Hepatic stellate cell (primary cell): ENCODE measurements at regions not wholly inside any gene's neighbourhood (a gene's known extent, or its start where the extent isn't known, plus 50 kb on each side); places are given as distances from the start of the nearest gene placed in this dataset.
A peak's percentile ranks its signal among the peaks of the same experiment; 100 is the strongest.

Experiments used
- DNase-seq: peaks from one replicate; pipeline ENCODE4 v3.0.0; 2011; ENCODE audit warnings: low spot score

DNA sequence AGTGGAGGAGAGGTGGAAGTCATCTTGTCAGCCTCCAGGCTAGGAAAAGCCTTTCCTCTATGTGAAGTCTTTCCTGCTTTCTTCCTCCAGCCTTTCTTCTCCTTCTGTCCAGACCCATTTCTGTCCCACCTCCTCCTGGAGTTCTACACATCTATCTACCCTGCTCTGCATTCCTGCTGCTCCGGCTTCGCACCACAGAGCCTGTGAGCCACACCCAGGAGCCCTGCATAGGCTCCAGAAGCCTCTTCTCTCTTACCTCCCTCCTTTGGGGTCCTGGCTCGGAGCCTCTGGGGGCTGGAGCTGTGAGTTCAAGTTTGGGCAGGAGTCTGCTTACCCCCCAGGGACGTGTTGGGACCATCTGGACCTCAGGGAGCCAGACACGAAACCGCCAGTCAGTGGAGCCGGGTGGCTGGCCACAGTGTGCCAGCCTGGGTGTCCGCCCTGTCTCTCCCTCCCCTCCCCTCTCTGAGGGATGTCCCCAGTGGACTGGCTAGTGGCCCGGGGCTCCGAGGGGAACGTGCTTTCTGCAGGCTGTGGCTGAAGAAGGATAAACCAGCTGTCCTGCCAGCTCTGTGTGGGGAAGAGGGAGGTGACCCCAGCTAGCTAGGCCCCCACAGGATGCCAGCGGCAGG is 99.2 kb downstream of the VEGFA start:
- DNase-seq, result no peak

DNA sequence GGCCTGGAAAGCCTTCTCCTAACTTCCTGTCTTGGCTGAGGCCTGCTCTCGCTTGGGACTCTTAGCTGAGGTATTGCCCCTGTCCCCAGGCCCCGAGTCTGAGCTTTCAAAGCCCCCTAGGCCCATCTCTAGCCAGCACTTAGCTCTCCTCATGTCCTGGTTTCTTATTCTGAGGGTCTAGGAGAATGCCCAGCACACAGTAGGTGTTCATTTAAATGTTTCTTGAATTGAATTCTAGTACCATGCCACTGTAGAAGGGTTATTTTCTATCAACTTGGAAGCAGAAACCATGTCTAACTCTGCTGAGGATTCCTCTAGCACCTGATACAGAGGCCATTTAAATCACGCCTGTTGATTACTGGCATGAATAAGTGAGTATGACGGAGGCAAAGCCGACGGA is 98.5 kb downstream of the VEGFA start:
- DNase-seq, result no peak

DNA sequence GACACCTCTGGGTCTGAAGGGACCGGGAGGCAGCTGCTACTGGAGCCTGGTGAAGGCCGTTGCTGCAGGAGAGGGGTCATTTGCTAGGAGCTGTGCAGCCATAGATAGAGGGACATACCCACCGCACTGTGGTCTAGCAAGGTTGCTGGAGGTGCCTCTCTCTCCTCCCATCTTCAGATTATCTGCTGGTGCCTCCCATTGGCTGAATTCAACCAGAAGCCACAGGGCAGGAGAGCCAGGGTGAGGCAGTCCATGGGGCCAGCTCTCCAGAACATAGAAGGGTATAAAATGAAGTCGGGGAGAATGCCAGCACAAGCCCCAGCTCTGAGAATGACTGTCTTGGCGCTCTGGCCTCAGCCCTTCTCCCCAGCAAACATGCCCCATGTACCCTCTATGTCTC is 98.0 kb downstream of the VEGFA start:
- no peak for DNase-seq

GRCh38 chr6:43867246-43867645 is 97.2 kb downstream of the VEGFA start:
- DNase-seq, result no peak

DNA sequence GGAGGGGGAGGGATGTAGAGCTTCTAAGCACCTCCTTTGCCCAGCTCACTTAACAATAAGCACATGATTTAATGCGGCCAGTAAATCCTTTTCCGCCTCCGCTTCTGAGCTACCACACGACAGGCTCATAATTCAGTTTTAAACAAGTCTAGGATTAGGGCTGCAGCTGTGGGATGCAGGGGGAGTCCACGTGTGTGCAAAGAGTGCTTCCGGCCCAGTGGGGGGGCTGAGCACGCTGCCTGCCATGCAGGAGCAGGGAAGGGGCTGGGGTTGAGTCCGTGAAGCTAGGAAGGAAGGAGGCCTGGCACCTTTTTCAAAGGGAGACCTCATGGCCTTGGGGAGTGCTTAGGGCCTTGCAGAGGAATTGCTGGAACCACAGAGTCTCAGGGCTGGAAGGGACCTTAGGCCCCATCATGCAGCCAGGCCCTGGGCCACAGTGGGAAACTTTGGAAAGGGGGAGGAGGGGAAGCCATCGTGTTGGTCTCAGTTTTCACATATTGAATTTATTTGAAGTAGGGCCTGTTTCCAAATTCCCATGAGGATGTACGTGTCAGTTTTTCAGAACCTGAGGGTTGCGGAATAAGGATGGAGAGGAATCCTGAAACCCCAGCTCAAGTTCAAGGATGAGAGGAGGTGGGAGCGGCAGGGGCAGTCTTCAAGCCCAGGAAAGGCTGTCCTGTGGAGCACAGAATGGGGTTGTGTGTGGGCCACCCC is 96.1 kb downstream of the VEGFA start:
- DNase-seq, result no peak

GRCh38 chr6:43865086-43865485 is 95.1 kb downstream of the VEGFA start:
- DNase-seq, result no peak

- DNase-seq, result no peak
Measured at GRCh38 chr6:43862925-43863324, 92.9 kb downstream of the VEGFA start.

- DNase-seq, result no peak
Measured at GRCh38 chr6:43861212-43861894, 91.3 kb downstream of the VEGFA start.

GRCh38 chr6:43860285-43860684 is 90.3 kb downstream of the VEGFA start:
- DNase-seq, result no peak

DNA sequence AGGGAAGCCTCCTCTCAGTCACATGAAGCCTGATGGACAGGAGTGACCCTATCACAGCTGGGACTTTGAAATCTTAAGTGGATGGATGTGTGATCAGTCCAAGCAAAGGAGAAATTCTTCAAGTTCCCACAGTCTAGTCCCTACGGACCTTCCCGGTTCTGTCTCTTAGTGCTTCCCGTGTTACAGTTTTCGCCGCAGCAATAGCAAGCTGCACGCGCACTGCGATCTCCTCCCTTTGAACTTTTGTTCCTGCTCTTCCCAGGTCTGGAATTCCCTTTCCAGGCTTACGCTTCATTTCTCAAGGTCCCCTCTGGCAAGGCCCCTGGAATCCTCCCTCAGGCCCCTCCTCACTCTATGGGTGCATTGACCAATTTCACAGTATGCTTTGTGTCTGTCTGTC is 89.2 kb downstream of the VEGFA start:
- DNase-seq, result no peak

DNA sequence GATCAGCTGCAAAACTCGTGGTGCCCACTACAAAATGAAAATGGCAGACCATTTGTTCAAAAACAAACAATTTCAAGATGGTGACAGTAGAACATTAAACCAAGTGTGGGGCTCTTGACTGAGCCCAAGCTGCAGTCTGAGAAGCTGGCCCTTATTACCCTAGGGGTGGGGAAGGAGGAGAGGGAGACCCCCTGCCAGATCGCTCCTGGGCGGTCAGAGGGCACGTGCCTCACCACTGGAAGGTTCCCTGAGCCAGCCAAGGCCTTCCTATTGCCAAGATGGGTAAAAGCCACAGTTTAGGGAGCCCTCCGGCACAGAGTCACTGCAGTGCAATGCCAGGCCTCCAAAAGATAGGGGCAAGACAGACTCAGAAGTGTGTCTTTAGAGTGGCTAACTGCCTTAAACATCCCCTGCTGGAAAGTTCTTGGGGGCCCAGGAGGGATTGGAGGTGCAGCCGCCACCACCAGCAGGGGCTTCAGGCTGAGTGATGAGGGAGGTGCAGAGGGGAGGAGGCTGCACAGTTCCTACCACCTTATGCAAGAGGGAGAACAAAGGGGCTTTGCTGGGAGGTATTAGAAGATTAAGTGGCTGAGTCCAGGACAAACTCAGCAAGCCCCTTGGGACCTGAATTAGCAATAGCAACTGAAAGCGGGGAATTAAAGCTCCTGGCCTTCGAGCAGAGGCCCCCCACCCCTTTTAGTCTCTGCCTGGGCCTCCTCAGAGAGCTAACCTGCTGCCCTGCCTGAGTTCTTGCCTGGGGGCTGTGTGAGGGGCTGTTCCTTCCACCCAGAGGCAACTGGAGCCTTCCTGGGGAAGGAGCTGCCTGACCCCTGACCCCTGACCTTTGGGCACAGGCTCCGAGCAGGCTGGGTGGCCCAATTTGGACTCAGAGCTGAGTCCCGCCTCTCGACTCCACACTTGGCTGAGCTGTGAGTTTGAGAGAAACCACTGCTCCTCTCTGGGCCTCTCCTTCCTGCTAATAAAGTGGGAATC is 88.4 kb downstream of the VEGFA start:
- DNase-seq, result no peak

GRCh38 chr6:43856005-43856765 is 86.2 kb downstream of the VEGFA start:
- DNase-seq, result peak; percentile 71

DNA sequence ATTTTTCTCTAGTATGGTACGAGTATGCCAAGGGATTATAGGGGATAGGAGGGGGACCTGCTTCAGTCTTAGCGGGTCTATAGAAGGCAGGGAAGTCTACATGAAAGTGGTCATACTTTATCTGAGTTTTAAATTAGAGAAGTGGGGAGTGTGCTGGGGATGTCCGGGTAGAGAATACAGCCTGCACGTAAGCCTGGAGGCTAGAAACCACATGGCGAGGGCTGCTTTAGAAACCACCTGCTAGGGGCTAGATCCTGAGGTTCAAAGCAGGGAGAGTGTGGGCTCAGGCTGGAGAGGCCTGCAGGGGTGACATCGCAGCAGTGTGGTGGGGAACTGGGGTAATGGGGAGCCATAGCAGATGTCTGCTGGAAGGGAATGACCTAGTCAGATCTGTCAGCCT is 85.2 kb downstream of the VEGFA start:
- DNase-seq, result no peak

GRCh38 chr6:43853066-43853650 is 83.1 kb downstream of the VEGFA start:
- DNase-seq, result no peak

DNA sequence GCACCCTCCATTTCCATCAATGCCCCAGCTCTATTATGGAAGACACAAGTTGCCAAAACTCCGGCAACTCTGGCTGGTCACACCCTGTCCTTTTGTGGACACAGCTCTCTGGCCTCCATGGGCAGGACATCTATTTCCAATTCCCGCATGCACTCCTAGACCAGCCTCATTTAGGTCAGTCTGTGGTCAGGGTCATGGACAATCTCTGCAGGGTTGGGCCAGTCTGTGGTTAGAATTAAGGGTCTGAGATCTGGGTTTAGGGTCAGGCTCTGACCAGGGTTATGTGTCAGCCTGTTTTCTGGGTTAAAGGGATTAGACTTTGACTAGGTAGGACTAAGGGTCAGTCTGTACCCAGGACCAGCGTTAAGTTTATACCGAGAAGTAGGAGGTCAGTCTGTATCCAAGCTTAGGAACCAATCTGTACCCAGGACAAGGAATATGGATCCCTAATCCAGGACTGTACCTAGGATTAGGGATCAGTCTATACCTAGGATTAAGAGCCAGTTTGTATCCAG is 82.4 kb downstream of the VEGFA start:
- no peak for DNase-seq

DNA sequence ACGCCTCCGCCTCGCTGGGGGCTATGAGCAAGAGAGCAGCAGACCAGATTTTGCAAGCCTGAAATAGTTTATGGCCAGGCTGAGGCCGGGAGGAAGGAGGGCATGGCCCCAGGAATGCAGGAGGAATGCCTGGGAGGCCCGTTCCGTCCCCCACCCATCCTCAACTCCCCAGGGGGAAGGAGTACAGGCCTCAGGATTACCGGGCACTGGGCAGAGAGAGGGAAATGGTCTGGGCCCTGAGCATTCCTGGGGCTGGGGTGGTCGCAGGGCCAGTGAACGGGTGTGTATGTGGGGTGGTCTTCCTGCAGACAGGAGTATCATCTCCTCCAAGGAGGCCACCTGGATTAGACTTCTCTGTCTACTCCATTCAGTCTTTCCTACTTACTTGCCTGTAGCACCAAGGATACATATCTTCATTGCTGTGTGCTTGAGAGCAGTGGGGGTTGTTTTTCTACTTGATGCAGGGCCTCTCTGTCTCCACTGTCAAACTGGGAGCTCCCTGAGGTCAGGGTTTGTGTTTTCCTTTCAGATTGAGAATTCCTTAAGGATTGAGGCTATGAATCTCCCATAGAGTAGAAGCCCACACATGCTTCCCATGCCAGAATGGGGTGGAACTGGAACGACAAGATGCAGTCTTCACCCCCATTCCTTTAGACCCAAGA is 81.3 kb downstream of the VEGFA start:
- peak; percentile 98 for DNase-seq

DNA sequence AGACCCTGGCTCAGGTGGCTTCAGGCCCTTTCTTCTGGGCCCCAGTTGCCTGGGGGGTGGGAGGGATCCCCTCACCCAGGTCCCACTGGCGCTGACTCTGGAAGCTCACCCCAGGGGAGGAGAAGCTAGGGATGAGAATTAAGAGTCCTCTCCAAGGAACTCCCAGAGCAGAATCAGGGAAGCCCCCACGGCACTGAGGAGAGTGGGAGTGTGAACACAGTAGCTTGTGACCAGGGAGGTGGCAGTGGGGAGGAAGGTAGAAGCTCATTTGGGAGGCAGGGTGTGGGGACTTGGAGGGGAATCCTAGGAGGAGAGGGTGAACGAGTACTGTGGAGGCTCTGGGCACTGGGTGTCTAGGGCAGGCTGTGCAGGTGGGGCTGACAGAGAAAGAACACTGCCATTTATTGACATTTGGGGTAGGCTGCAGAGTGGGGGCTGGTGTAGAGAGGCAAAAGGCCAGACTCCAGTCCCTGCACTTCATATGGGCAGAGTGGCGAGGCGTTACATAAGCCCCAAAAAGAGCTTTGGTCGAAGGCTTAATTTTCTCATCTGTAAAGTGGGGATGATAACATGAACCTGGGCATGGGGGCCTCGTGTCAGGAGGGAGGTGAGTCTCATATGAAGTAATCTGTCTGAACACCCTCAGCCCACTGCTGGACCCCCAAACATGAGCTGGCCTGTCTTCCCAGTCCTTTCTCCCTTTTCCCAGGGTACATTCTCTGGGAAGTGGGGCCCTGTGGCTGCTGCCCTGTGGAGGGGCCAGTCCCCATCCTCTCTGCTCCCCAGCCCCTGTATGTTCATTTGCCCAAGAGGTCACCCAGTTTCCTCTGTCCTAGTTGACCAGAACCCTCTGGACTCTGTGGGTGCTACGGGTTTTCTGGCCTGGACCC is 80.5 kb downstream of the VEGFA start:
- no peak for DNase-seq

GRCh38 chr6:43849844-43850243 is 79.8 kb downstream of the VEGFA start:
- DNase-seq, result no peak

GRCh38 chr6:43848671-43849391 is 78.8 kb downstream of the VEGFA start:
- no peak for DNase-seq
